Transverse colon (tissue), 4 donors: ENCODE measurements at regions not wholly inside any gene's neighbourhood (a gene's known extent, or its start where the extent isn't known, plus 50 kb on each side); places are given as distances from the start of the nearest gene placed in this dataset.

Source experiments
- DNase-seq: peaks from one replicate; pipeline ENCODE4 v3.0.0-alpha.2; 2019
- H3K27ac ChIP-seq, 4 donors: fragments of 200-600 bp; sonication (generic); 2 replicates each; pipeline ENCODE4 v1.5.1; 2016 to 2018; ENCODE audit warnings: inconsistent platforms in 4 of 4
- H3K27me3 ChIP-seq: fragments of 200-600 bp; sonication (generic); 2 replicates; pipeline ENCODE4 v1.5.1; 2017; ENCODE audit warnings: inconsistent platforms
- H3K36me3 ChIP-seq, 4 donors: fragments of 200-600 bp; sonication (generic); 2 replicates each; pipeline ENCODE4 v1.5.1; 2017 to 2019; ENCODE audit warnings: inconsistent platforms in 4 of 4
- H3K4me1 ChIP-seq, 4 donors: fragments of 200-600 bp; sonication (generic); 2 replicates each; pipeline ENCODE4 v1.5.1; 2017 to 2020; ENCODE audit warnings: inconsistent platforms in 4 of 4
- H3K4me3 ChIP-seq, 4 donors: fragments of 200-600 bp; sonication (generic); 1 replicate in 1 of 4; 2 replicates in 3 of 4; pipeline versions ENCODE4 v1.5.1 to v1.6.1; 2017 to 2019; ENCODE audit warnings: inconsistent platforms in 4 of 4
- H3K9me3 ChIP-seq, 2 donors: fragments of 200-600 bp; sonication (generic); 2 replicates each; pipeline ENCODE4 v1.5.1; 2017 to 2019; ENCODE audit warnings: inconsistent platforms in 2 of 2
- EP300 ChIP-seq: sonication (generic); formaldehyde crosslinking; IDR thresholded peaks from one replicate; pipeline ENCODE4 v1.6.1; 2017; ENCODE audit warnings: antibody characterized with exemption, low read depth
- POLR2A ChIP-seq: fragments of 450-650 bp; IDR thresholded peaks from one replicate; pipeline ENCODE4 v1.6.1; 2016; ENCODE audit warnings: antibody characterized with exemption, mild to moderate bottlenecking, moderate library complexity
- POLR2AphosphoS5 ChIP-seq, 3 donors: sonication (generic); formaldehyde crosslinking; IDR thresholded peaks; one replicate each; pipeline ENCODE4 v1.6.1; 2016; ENCODE audit warnings: antibody characterized with exemption in 3 of 3
- WGBS, 2 donors: methylation state at CpG; one replicate each; pipeline ENCODE4 v1.1.5; 2018; ENCODE audit warnings: low coverage in 1 of 2; 5-methylcytosine and 5-hydroxymethylcytosine counted together
- in situ Hi-C, 4 donors: fragments of 200-750 bp; cut with MboI; loops; one replicate each; pipeline versions ENCODE4 v1.15.0 to v1.15.1; 2017; ENCODE audit warnings: low sequenced_read_pairs in 3 of 4, low pct_ligation_motif_present in 1 of 4, low pct_unique_long_range_greater_than_20kb in 1 of 4
- intact Hi-C: fragments of 100-400 bp; cut with DNase I; formaldehyde crosslinking; loops from one replicate; pipeline ENCODE4 v1.15.1; 2023; ENCODE audit warnings: low total_unique reads
- TF ChIP-seq, protein P1 (sequence below), 5 experiments: fragments of 200-600 bp in 3 of 5; fragments of 450-650 bp in 2 of 5; sonication (generic) in 3 of 5; IDR thresholded peaks; 1 replicate in 2 of 5; 2 replicates in 3 of 5; pipeline ENCODE4 v1.5.1; 2016 to 2017; ENCODE audit warnings: antibody characterized with exemption in 5 of 5, inconsistent platforms in 3 of 5, mild to moderate bottlenecking in 2 of 5, moderate library complexity in 1 of 5

DNA sequence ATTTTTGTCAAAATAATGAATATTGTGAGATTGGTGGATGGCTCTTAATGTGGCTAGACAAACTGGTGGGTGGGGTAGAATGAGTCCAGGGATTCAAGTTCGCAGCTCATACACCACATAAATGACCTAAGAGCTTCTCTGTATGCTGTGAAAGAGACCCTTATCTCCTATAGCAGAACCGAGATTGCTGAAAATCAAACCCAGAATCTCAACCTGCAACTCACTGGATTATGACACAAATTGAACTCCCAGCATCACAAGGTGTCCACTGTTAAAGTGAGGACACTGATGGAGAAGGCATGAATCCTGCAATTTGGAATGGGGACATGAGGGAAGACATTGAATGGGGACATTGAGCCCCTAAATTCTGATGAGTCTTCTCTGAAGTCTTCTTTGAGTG lies 51.3 kb upstream of the CNKSR3 start:
- TF ChIP-seq POLR2AphosphoS5 (IDR thresholded peaks at IDR 0.05) (no peak), EP300 (no peak), POLR2A (no peak)
- TF ChIP-seq, protein P1, sequence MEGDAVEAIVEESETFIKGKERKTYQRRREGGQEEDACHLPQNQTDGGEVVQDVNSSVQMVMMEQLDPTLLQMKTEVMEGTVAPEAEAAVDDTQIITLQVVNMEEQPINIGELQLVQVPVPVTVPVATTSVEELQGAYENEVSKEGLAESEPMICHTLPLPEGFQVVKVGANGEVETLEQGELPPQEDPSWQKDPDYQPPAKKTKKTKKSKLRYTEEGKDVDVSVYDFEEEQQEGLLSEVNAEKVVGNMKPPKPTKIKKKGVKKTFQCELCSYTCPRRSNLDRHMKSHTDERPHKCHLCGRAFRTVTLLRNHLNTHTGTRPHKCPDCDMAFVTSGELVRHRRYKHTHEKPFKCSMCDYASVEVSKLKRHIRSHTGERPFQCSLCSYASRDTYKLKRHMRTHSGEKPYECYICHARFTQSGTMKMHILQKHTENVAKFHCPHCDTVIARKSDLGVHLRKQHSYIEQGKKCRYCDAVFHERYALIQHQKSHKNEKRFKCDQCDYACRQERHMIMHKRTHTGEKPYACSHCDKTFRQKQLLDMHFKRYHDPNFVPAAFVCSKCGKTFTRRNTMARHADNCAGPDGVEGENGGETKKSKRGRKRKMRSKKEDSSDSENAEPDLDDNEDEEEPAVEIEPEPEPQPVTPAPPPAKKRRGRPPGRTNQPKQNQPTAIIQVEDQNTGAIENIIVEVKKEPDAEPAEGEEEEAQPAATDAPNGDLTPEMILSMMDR (IDR thresholded peaks at IDR 0.05) = no peak
- Histone ChIP-seq H3K4me3 (no peak overlapping the region), H3K27ac (no peak overlapping the region), H3K36me3 (no peaks in the 10 kb centered on the region), H3K9me3 (no peaks in the 10 kb centered on the region), H3K4me1 (peaks cover 0 to 18% (median 11%) of the 10 kb centered on the region in 4 donors), H3K27me3 (no peaks in the 10 kb centered on the region)
- 82 to 100% methylated on average over 2 of the region's 2 CpGs for WGBS, 2 donors
- in situ Hi-C loops (no loop called here), intact Hi-C loops (no loop called here)
- no peak for DNase-seq

DNA sequence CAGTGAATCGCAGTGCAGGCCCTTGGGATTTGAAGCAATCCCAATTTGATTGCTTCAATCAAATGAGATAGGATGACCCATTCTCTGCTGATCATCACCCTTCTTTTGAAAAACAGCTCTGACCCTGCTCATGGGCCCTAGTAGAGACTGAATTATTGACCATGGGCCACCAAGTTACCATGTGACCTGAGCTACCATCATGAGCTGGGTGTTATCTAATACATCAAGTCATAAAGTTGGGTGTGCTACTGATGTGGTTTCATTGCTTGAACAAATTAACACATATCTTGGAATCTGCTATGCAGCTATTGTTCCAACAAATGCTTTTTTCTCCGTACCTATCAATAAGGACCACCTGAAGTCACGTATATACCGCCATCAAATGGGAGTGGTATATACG lies 54.8 kb upstream of the CNKSR3 start:
- H3K27ac ChIP-seq = no peak overlapping the region

DNA sequence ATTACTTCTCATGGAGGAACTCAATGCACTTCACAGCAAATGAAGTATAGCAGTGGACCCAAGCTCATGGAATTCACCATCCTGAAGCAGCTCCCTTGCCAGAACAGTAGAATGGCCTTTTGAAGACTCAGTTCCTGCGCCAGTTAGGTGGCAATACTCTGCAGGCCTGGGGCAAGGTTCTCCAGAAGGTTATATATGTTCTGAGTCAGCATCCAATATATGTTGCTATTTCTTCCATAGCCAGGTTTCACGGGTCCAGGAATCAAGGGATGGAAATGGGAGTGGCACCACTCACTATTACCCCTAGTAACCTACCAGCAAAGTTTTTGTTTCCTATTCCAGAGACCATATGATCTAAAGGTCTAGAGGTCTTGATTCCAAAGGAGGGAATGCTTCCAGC lies 56.4 kb upstream of the CNKSR3 start:
- H3K27ac ChIP-seq = peak overlapping the region; percentile 28 to 55 (median 54)

More for the DNA sequence above, 54.8 kb upstream of the CNKSR3 start:
- no peak for DNase-seq
- in situ Hi-C loops = no loop called here
- no peak for TF ChIP-seq POLR2A
- no peak for TF ChIP-seq POLR2AphosphoS5 (IDR thresholded peaks at IDR 0.05)
- TF ChIP-seq, protein P1 (IDR thresholded peaks at IDR 0.05) = no peak
- TF ChIP-seq EP300 = no peak
- H3K27me3 ChIP-seq = no peaks in the 10 kb centered on the region
- H3K36me3 ChIP-seq = no peaks in the 10 kb centered on the region
- WGBS, 2 donors = 73% methylated on average over 5 of the region's 5 CpGs; no CpG with 5 or more reads in 1 of the 2 donors
- no peak overlapping the region for H3K4me3 ChIP-seq
- no peaks in the 10 kb centered on the region for H3K9me3 ChIP-seq
- intact Hi-C loops = no loop called here
- H3K4me1 ChIP-seq = peaks cover 0 to 40% (median 22%) of the 10 kb centered on the region in 4 donors

DNA sequence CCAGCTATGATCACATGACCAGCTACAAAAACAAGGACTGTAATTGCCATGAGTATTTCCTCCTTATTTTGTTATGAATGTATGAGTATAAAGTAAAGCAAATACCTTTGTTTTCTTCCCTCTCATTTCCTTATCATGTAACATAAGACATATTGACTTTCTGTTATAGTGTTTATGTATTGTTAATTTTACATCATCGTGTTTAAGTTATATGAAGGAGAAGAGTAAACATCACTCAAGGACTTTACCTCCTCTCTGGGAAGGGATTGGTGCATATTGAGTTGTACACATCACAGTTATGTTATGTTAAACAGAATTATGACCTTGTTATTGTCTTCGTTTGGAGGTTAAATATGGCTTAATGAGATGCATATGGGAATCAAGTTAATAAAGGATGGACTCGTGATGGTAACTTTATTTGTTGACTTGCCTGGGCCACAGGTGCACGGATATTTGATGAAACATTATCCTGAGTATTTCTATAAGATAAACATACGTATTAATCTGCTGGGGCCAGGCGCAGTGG lies 57.3 kb upstream of the CNKSR3 start:
- H3K27me3 ChIP-seq = no peaks in the 10 kb centered on the region
- H3K27ac ChIP-seq = peak overlapping the region; percentile 28 to 55 (median 54)
- intact Hi-C loops = no loop called here
- H3K4me1 ChIP-seq = peaks cover 0 to 40% (median 22%) of the 10 kb centered on the region in 4 donors
- no peaks in the 10 kb centered on the region for H3K36me3 ChIP-seq
- in situ Hi-C loops = no loop called here
- TF ChIP-seq POLR2AphosphoS5 (IDR thresholded peaks at IDR 0.05) = peak in 1 of 3 donors; percentile 38
- TF ChIP-seq, protein P1 (IDR thresholded peaks at IDR 0.05) = no peak
- H3K9me3 ChIP-seq = no peaks in the 10 kb centered on the region
- no peak overlapping the region for H3K4me3 ChIP-seq
- WGBS, 2 donors = 36 to 58% methylated on average over 5 to 6 of the region's 6 CpGs
- DNase-seq = no peak

More for the DNA sequence above, 56.4 kb upstream of the CNKSR3 start:
- Histone ChIP-seq H3K27me3 (no peaks in the 10 kb centered on the region), H3K9me3 (no peaks in the 10 kb centered on the region), H3K4me3 (no peak overlapping the region), H3K4me1 (peaks cover 0 to 40% (median 22%) of the 10 kb centered on the region in 4 donors), H3K36me3 (no peaks in the 10 kb centered on the region)
- intact Hi-C loops = no loop called here
- peak; percentile 15 for DNase-seq
- TF ChIP-seq, protein P1 (IDR thresholded peaks at IDR 0.05) = no peak
- TF ChIP-seq POLR2AphosphoS5 (IDR thresholded peaks at IDR 0.05) (no peak), EP300 (no peak)
- 50 to 68% methylated on average over 1 to 2 of the region's 2 CpGs for WGBS, 2 donors
- in situ Hi-C loops = no loop called here
